Memory B cell (primary cell): ENCODE measurements at regions not wholly inside any gene's neighbourhood (a gene's known extent, or its start where the extent isn't known, plus 50 kb on each side); places are given as distances from the start of the nearest gene placed in this dataset.

ENCODE experiments used
- ATAC-seq: fragments of 150-1000 bp; cut with Tn5 transposase; 2 replicates; pipeline ENCODE4 v1.10.0; 2021; ENCODE audit warnings: low read depth, mild to moderate bottlenecking, moderate library complexity
- DNase-seq, 2 donors: peaks; one replicate each; pipeline ENCODE4 v3.0.0; 2022; ENCODE audit warnings: low spot score in 2 of 2
- H3K27ac Mint-ChIP-seq: one replicate; pipeline ENCODE4 v1.8.0; 2022; ENCODE audit warnings: mild to moderate bottlenecking, moderate library complexity, mixed read lengths
- H3K27me3 Mint-ChIP-seq: one replicate; pipeline ENCODE4 v1.8.0; 2022; ENCODE audit warnings: mixed read lengths
- H3K36me3 Mint-ChIP-seq: one replicate; pipeline ENCODE4 v1.8.0; 2022; ENCODE audit warnings: mild to moderate bottlenecking, mixed read lengths
- H3K4me1 Mint-ChIP-seq: one replicate; pipeline ENCODE4 v1.8.0; 2022; ENCODE audit warnings: mixed read lengths
- H3K4me3 Mint-ChIP-seq: one replicate; pipeline ENCODE4 v1.8.0; 2022; ENCODE audit warnings: mild to moderate bottlenecking, moderate library complexity, mixed read lengths
- H3K9me3 Mint-ChIP-seq: one replicate; pipeline ENCODE4 v1.8.0; 2022; ENCODE audit warnings: mixed read lengths

- Mint-ChIP-seq H3K4me1 (peaks cover 2% of the 10 kb centered on the region), H3K27me3 (no peaks in the 10 kb centered on the region), H3K27ac (no peak overlapping the region), H3K36me3 (no peaks in the 10 kb centered on the region), H3K4me3 (no peak overlapping the region), H3K9me3 (no peaks in the 10 kb centered on the region)
- ATAC-seq (no peak), DNase-seq (no peak)
These were observed 66.7 kb downstream of the CD164 start for GRCh38 chr6:109315341-109316110.

- no peak for ATAC-seq
- peaks cover 2% of the 10 kb centered on the region for H3K4me1 Mint-ChIP-seq
- H3K27me3 Mint-ChIP-seq: no peaks in the 10 kb centered on the region
These were observed 68.0 kb downstream of the CD164 start for GRCh38 chr6:109314313-109314712.

GRCh38 chr6:109313139-109313538, 69.1 kb downstream of the CD164 start:
- DNase-seq (no peak), ATAC-seq (no peak)
- no peak overlapping the region for H3K27ac Mint-ChIP-seq
- no peaks in the 10 kb centered on the region for H3K9me3 Mint-ChIP-seq
- no peaks in the 10 kb centered on the region for H3K36me3 Mint-ChIP-seq
- no peaks in the 10 kb centered on the region for H3K4me1 Mint-ChIP-seq
- no peak overlapping the region for H3K4me3 Mint-ChIP-seq
- no peaks in the 10 kb centered on the region for H3K27me3 Mint-ChIP-seq

More at GRCh38 chr6:109314313-109314712, 68.0 kb downstream of the CD164 start:
- Mint-ChIP-seq H3K36me3 (no peaks in the 10 kb centered on the region), H3K27ac (no peak overlapping the region), H3K9me3 (no peaks in the 10 kb centered on the region), H3K4me3 (no peak overlapping the region)
- DNase-seq: no peak

- Mint-ChIP-seq H3K27me3 (no peaks in the 10 kb centered on the region), H3K36me3 (no peaks in the 10 kb centered on the region), H3K9me3 (no peaks in the 10 kb centered on the region), H3K4me3 (no peak overlapping the region), H3K27ac (no peak overlapping the region), H3K4me1 (no peaks in the 10 kb centered on the region)
- ATAC-seq: no peak
- DNase-seq: no peak
These were observed 70.8 kb downstream of the CD164 start for GRCh38 chr6:109311471-109311870.

GRCh38 chr6:109309917-109310316, 72.3 kb downstream of the CD164 start:
- Mint-ChIP-seq H3K27ac (no peak overlapping the region), H3K36me3 (no peaks in the 10 kb centered on the region), H3K9me3 (no peaks in the 10 kb centered on the region), H3K4me3 (no peak overlapping the region), H3K4me1 (peaks cover 1% of the 10 kb centered on the region), H3K27me3 (no peaks in the 10 kb centered on the region)
- no peak for ATAC-seq
- DNase-seq: no peak

- no peaks in the 10 kb centered on the region for H3K9me3 Mint-ChIP-seq
- ATAC-seq (no peak), DNase-seq (no peak)
- no peaks in the 10 kb centered on the region for H3K27me3 Mint-ChIP-seq
- H3K36me3 Mint-ChIP-seq: no peaks in the 10 kb centered on the region
- no peak overlapping the region for H3K4me3 Mint-ChIP-seq
- H3K27ac Mint-ChIP-seq: no peak overlapping the region
- H3K4me1 Mint-ChIP-seq: peaks cover 14% of the 10 kb centered on the region
These were observed 74.2 kb downstream of the CD164 start for GRCh38 chr6:109308018-109308492.

- H3K27ac Mint-ChIP-seq: no peak overlapping the region
- H3K4me3 Mint-ChIP-seq: no peak overlapping the region
- H3K9me3 Mint-ChIP-seq: no peaks in the 10 kb centered on the region
- H3K27me3 Mint-ChIP-seq: no peaks in the 10 kb centered on the region
- H3K36me3 Mint-ChIP-seq: no peaks in the 10 kb centered on the region
- peaks cover 14% of the 10 kb centered on the region for H3K4me1 Mint-ChIP-seq
- DNase-seq (no peak), ATAC-seq (no peak)
These were observed 75.5 kb downstream of the CD164 start for GRCh38 chr6:109306733-109307132.

- H3K9me3 Mint-ChIP-seq: no peaks in the 10 kb centered on the region
- H3K27ac Mint-ChIP-seq: no peak overlapping the region
- H3K4me3 Mint-ChIP-seq: no peak overlapping the region
- DNase-seq: no peak
- no peaks in the 10 kb centered on the region for H3K27me3 Mint-ChIP-seq
- H3K36me3 Mint-ChIP-seq: no peaks in the 10 kb centered on the region
- peaks cover 14% of the 10 kb centered on the region for H3K4me1 Mint-ChIP-seq
- ATAC-seq: peak; percentile 29
These were observed 77.2 kb downstream of the CD164 start for GRCh38 chr6:109305028-109305427.

- no peaks in the 10 kb centered on the region for H3K9me3 Mint-ChIP-seq
- DNase-seq (no peak), ATAC-seq (peak; percentile 57)
- H3K27ac Mint-ChIP-seq: peak overlapping the region; percentile 57
- no peaks in the 10 kb centered on the region for H3K36me3 Mint-ChIP-seq
- no peaks in the 10 kb centered on the region for H3K27me3 Mint-ChIP-seq
- H3K4me3 Mint-ChIP-seq: peak overlapping the region; percentile 22
- H3K4me1 Mint-ChIP-seq: peaks cover 17% of the 10 kb centered on the region
These were observed 77.8 kb downstream of the CD164 start for GRCh38 chr6:109304284-109305015.

GRCh38 chr6:109303640-109304283, 78.5 kb downstream of the CD164 start:
- Mint-ChIP-seq H3K4me1 (peaks cover 17% of the 10 kb centered on the region), H3K36me3 (no peaks in the 10 kb centered on the region), H3K4me3 (no peak overlapping the region), H3K9me3 (no peaks in the 10 kb centered on the region), H3K27me3 (no peaks in the 10 kb centered on the region), H3K27ac (peak overlapping the region; percentile 57)
- DNase-seq (no peak), ATAC-seq (no peak)

GRCh38 chr6:109303164-109303563, 79.1 kb downstream of the CD164 start:
- no peaks in the 10 kb centered on the region for H3K9me3 Mint-ChIP-seq
- no peak for ATAC-seq
- no peak overlapping the region for H3K4me3 Mint-ChIP-seq
- no peak for DNase-seq
- no peaks in the 10 kb centered on the region for H3K27me3 Mint-ChIP-seq
- H3K27ac Mint-ChIP-seq: no peak overlapping the region
- no peaks in the 10 kb centered on the region for H3K36me3 Mint-ChIP-seq
- peaks cover 17% of the 10 kb centered on the region for H3K4me1 Mint-ChIP-seq

GRCh38 chr6:109302176-109302575, 80.1 kb downstream of the CD164 start:
- no peak overlapping the region for H3K4me3 Mint-ChIP-seq
- no peak overlapping the region for H3K27ac Mint-ChIP-seq
- DNase-seq (no peak), ATAC-seq (no peak)
- no peaks in the 10 kb centered on the region for H3K9me3 Mint-ChIP-seq
- no peaks in the 10 kb centered on the region for H3K36me3 Mint-ChIP-seq
- H3K27me3 Mint-ChIP-seq: peaks cover 3% of the 10 kb centered on the region
- peaks cover 17% of the 10 kb centered on the region for H3K4me1 Mint-ChIP-seq

- Mint-ChIP-seq H3K4me3 (no peak overlapping the region), H3K36me3 (no peaks in the 10 kb centered on the region), H3K27me3 (peaks cover 3% of the 10 kb centered on the region), H3K9me3 (no peaks in the 10 kb centered on the region), H3K27ac (no peak overlapping the region), H3K4me1 (peaks cover 17% of the 10 kb centered on the region)
- DNase-seq: no peak
- no peak for ATAC-seq
These were observed 80.8 kb downstream of the CD164 start for GRCh38 chr6:109301418-109301817.

GRCh38 chr6:109300874-109301273, 81.4 kb downstream of the CD164 start:
- Mint-ChIP-seq H3K27me3 (peaks cover 3% of the 10 kb centered on the region), H3K36me3 (no peaks in the 10 kb centered on the region), H3K27ac (no peak overlapping the region), H3K4me1 (peaks cover 17% of the 10 kb centered on the region), H3K4me3 (no peak overlapping the region), H3K9me3 (no peaks in the 10 kb centered on the region)
- DNase-seq (no peak), ATAC-seq (no peak)
